HUES6 (cell line): ENCODE measurements at regions not wholly inside any gene's neighbourhood (a gene's known extent, or its start where the extent isn't known, plus 50 kb on each side); places are given as distances from the start of the nearest gene placed in this dataset.

ENCODE experiments used
- H3K27ac ChIP-seq: 2 replicates; pipeline ENCODE4 v1.7.0; 2013; ENCODE audit warnings: low read depth, mild to moderate bottlenecking, low read length, inconsistent platforms
- H3K27me3 ChIP-seq: 2 replicates; pipeline ENCODE4 v1.6.1; 2013; ENCODE audit warnings: low read length; ENCODE audit not compliant: control insufficient read depth, insufficient read depth
- H3K36me3 ChIP-seq: 2 replicates; pipeline ENCODE4 v1.6.1; 2013; ENCODE audit warnings: low read length; ENCODE audit not compliant: control insufficient read depth, insufficient read depth
- H3K4me1 ChIP-seq: 2 replicates; pipeline ENCODE4 v1.6.1; 2013; ENCODE audit warnings: low read length; ENCODE audit not compliant: control insufficient read depth, insufficient read depth
- H3K4me3 ChIP-seq: 2 replicates; pipeline ENCODE4 v1.5.1; 2013; ENCODE audit warnings: low read depth, low read length
- H3K9ac ChIP-seq: one replicate; pipeline ENCODE4 v1.6.1; 2013; ENCODE audit warnings: mild to moderate bottlenecking, low read length
- H3K9me3 ChIP-seq: 2 replicates; pipeline ENCODE4 v1.6.1; 2013; ENCODE audit warnings: low read depth, low read length; ENCODE audit not compliant: control insufficient read depth, insufficient read depth

DNA sequence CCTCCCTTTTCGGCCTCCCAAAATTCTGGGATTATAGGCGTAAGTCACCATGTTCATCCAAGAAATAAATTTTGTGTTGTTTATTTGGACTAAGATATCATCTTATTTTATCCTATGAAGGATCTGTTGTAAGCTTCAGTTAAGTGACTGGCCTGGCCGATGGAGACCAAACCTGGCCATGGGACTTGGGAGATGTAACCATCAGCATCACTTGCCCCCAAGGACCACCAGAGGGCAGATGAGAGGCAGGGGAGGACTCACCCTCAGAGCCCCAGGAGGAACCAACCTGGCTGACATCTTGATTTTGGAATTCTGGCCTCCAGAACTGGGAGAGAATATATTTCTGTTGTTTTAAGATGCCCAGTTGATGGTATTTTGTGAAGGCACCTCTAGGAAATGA, 266.7 kb downstream of the CDH26 start:
- Histone ChIP-seq H3K9me3 (no peaks in the 10 kb centered on the region), H3K9ac (no peak overlapping the region), H3K27me3 (0 out of 2 replicates have a peak, but pooled peaks cover 3% of the 10 kb centered on the region), H3K4me1 (no peaks in the 10 kb centered on the region; the same call in 1 of the 2 replicates), H3K27ac (no peak overlapping the region), H3K36me3 (no peaks in the 10 kb centered on the region), H3K4me3 (no peak overlapping the region)

DNA sequence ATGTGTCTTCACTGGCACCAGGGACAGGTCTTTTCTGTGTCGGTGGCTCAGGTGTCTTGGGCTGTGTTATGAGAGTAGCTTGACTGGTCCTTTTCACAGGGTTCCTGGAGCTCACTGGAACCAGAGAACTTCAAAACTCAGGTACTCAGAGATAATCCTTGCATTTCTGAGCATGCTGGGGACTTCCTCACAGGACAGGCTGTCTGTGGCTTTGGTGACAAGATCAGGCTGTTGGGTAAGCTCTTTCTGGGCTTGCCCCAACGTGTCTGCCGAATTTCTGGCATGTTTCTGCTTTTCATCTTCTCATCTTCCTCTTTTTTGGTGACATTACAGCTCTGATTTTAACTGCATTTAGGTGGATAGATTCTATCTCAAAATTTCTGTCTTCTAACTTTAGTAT, 270.0 kb downstream of the CDH26 start:
- Histone ChIP-seq H3K4me3 (no peak overlapping the region), H3K9ac (no peak overlapping the region), H3K27ac (no peak overlapping the region), H3K4me1 (no peaks in the 10 kb centered on the region; the same call in 1 of the 2 replicates), H3K36me3 (no peaks in the 10 kb centered on the region), H3K27me3 (no peaks in the 10 kb centered on the region), H3K9me3 (no peaks in the 10 kb centered on the region)

DNA sequence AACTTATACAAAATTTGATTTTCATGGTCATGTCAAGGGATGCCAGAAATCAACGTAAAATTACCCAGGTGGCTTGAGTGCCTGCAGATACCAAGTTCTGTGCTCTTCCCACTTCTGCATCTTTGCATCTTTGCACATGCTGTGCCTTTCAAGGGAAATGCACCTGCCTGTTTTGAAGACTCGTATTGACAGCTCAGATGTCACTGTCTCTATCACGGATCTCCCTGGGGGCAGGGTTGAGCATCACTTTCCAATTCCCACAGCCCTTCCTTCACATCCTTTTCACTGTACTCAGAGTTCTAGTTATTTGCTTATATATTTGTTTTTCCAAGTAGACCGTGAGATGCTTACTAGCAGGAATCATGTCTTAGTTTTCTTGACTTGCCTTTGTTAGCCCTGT, 274.2 kb downstream of the CDH26 start:
- no peaks in the 10 kb centered on the region for H3K9me3 ChIP-seq
- no peak overlapping the region for H3K4me3 ChIP-seq
- no peak overlapping the region for H3K9ac ChIP-seq
- no peaks in the 10 kb centered on the region; the same call in 1 of the 2 replicates for H3K4me1 ChIP-seq
- no peak overlapping the region for H3K27ac ChIP-seq
- no peaks in the 10 kb centered on the region for H3K36me3 ChIP-seq
- H3K27me3 ChIP-seq: no peaks in the 10 kb centered on the region

DNA sequence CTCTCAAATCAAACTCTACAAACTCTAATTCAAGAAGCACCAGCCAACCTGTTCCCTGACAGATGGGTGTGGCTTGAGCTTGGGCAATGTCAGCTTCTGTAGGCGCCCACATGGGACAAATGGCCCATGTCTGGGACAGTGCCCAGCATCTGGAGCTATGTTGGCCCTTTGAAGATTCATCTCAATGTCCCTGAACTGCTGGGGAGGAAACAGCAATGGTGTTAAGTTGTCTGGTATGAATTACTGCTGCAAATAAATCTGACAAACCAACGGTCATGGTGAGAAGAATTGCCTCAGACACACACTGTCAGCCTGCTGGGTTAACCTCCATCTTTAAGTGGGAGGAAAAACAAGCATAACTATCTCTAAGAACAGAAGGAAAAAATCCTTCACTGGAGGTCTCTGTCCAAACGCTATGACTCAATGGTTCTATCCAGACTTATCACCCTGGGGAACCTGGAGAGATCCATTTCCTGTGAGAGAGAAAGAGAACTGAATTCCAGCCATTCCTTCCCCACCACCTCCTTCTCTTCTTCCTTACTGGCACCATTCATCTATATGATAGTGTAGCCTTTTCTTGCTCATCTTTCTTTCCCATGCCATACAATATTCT, 274.9 kb downstream of the CDH26 start:
- H3K27me3 ChIP-seq: no peaks in the 10 kb centered on the region

DNA sequence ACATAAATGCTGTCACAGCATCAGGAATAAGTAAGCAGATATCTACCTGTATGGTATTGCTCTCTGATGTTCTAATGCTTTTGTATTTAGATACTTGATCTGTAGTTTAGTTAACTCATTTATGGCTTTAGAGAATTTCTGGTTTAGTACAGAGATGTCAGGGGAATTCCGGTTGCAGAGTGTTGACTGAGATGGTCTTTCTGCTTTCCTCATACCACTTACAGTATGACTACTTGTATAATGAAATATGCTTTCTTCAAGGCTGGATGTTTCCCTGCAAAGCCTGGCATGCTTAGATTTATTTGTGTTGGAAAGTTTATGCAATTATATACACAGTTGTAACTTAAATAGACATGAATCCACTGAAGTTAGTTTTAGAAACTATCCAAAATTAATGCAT, 278.4 kb downstream of the CDH26 start:
- no peaks in the 10 kb centered on the region for H3K9me3 ChIP-seq
- H3K27me3 ChIP-seq: peaks cover 10% of the 10 kb centered on the region; the same call in 1 of the 2 replicates
- no peak overlapping the region for H3K27ac ChIP-seq

More for the DNA sequence above, 274.9 kb downstream of the CDH26 start:
- no peak overlapping the region for H3K27ac ChIP-seq
- no peak overlapping the region for H3K4me3 ChIP-seq
- H3K4me1 ChIP-seq: no peaks in the 10 kb centered on the region; the same call in 1 of the 2 replicates
- H3K9ac ChIP-seq: no peak overlapping the region
- no peaks in the 10 kb centered on the region for H3K36me3 ChIP-seq
- no peaks in the 10 kb centered on the region for H3K9me3 ChIP-seq

DNA sequence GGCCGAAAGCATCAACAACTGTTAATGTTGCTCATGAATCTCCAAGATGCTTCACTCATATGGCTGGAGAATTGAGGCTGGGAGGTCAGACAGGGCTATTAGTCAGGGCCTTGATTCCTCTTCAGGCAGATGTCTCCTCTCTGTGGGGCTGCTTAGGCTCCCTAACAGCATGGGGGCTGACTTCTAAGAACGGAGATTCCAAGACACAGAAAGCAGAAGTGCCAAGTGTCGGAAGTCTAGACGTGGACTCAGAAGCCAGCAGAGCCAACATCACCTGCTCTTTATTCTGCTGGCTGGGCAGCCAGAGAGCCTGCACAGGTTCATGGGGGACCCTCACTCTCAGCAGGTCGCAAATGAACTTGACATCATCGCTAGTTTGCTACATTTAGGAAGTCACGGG, 279.8 kb downstream of the CDH26 start:
- Histone ChIP-seq H3K27ac (no peak overlapping the region), H3K27me3 (peaks cover 10% of the 10 kb centered on the region; the same call in 1 of the 2 replicates), H3K9me3 (no peaks in the 10 kb centered on the region), H3K36me3 (no peaks in the 10 kb centered on the region), H3K9ac (no peak overlapping the region), H3K4me3 (no peak overlapping the region), H3K4me1 (no peaks in the 10 kb centered on the region)

More for the DNA sequence above, 278.4 kb downstream of the CDH26 start:
- Histone ChIP-seq H3K36me3 (no peaks in the 10 kb centered on the region), H3K4me1 (no peaks in the 10 kb centered on the region), H3K9ac (no peak overlapping the region), H3K4me3 (no peak overlapping the region)

DNA sequence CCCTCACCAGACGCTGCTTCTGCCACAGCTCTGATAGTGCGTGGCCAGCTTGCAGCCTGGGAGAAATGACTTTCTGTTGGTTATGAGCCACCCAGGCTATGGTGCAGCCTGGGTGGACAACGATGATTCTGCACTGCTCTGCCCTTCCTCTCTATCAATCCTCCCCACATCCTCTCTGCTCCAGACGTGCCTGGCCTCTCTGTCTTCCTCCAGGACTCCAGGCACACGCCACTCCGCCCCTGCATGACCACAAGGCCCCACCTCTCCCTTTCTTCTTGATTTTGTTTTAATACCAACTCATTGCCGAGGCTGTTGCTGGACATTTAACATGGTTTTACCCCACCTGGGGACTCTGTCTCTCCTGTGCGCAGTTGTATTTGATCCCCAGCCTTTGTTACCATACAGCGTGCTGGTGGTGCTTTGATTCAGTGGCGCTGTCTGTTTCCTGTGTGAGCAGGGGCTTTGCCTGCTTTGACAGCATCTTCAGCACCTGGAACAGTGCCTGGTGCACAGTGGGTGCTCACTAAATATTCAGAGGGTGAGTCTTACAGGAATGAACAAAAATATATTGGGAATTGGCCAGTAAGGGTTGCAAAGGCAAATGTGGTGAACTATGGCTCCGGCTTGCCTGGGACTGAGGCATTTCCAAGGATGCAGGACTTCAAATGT, 280.9 kb downstream of the CDH26 start:
- Histone ChIP-seq H3K4me3 (no peak overlapping the region), H3K9ac (no peak overlapping the region), H3K27me3 (peaks cover 11% of the 10 kb centered on the region), H3K4me1 (no peaks in the 10 kb centered on the region), H3K27ac (no peak overlapping the region), H3K9me3 (no peaks in the 10 kb centered on the region), H3K36me3 (no peaks in the 10 kb centered on the region)

DNA sequence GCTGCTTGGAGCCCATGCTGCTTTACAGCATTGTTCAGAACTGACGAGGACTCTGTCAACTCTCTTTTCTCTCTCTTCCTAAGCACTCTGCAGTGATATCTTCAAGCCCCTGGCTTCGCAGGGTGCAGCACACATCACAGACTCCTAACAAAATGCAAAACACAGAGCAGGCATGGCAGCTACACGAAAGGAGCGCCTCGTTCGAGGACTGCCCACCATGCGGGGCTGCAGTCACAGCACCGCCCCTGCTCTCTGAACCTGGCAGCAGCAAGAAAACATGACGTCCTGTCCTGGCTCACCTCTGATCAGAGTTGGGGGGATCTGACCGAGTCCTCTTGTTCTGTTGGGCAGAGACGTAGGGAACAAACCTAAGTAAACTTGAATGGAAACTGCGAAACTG, 281.7 kb downstream of the CDH26 start:
- Histone ChIP-seq H3K4me3 (no peak overlapping the region), H3K9me3 (no peaks in the 10 kb centered on the region), H3K27ac (no peak overlapping the region), H3K27me3 (peaks cover 14% of the 10 kb centered on the region), H3K4me1 (no peaks in the 10 kb centered on the region), H3K36me3 (no peaks in the 10 kb centered on the region), H3K9ac (no peak overlapping the region)

DNA sequence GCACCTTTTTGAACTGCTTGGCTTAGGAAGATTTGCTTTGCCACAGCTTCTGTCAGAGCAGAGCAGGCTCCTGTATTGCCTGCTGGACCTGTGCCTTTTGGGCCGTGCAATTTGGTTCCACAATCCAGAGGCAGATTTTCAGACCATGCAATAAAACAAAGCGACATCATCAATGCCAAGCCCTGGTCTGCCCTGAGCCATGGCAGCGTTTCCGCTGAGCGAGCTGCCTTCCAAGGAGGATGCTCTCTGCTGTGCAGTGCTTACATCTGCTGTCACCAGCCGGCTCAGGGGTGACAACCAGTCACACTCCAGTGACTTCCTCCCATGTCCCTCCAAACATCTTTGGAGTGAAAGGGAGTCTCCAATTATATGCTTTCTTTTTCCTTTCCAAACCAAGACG, 282.2 kb downstream of the CDH26 start:
- Histone ChIP-seq H3K4me3 (no peak overlapping the region), H3K9ac (no peak overlapping the region), H3K27me3 (peaks cover 14% of the 10 kb centered on the region), H3K36me3 (no peaks in the 10 kb centered on the region), H3K4me1 (no peaks in the 10 kb centered on the region), H3K27ac (no peak overlapping the region), H3K9me3 (no peaks in the 10 kb centered on the region)

DNA sequence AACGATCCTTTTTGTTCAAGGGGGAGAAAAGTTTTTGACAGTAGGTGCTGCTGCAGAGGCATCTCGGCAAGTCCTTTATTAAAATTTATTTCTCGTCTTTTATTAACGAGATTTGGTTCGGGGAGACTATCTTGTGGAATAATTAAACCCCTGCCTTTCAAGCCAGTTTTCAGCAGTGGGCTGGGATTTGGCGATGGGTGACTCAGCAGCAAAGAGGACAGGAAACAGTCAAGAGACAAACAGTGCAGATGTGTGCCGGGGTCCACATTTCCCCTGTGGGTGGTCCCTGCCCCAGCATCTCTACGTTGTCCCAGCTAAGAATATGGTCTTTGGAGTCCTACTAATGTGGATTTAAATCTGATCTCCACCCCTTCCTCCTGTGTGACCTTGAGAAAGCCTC, 282.8 kb downstream of the CDH26 start:
- H3K9me3 ChIP-seq: no peaks in the 10 kb centered on the region
- H3K36me3 ChIP-seq: no peaks in the 10 kb centered on the region
- no peak overlapping the region for H3K27ac ChIP-seq
- no peak overlapping the region for H3K9ac ChIP-seq
- peaks cover 14% of the 10 kb centered on the region for H3K27me3 ChIP-seq
- no peak overlapping the region for H3K4me3 ChIP-seq
- H3K4me1 ChIP-seq: no peaks in the 10 kb centered on the region

DNA sequence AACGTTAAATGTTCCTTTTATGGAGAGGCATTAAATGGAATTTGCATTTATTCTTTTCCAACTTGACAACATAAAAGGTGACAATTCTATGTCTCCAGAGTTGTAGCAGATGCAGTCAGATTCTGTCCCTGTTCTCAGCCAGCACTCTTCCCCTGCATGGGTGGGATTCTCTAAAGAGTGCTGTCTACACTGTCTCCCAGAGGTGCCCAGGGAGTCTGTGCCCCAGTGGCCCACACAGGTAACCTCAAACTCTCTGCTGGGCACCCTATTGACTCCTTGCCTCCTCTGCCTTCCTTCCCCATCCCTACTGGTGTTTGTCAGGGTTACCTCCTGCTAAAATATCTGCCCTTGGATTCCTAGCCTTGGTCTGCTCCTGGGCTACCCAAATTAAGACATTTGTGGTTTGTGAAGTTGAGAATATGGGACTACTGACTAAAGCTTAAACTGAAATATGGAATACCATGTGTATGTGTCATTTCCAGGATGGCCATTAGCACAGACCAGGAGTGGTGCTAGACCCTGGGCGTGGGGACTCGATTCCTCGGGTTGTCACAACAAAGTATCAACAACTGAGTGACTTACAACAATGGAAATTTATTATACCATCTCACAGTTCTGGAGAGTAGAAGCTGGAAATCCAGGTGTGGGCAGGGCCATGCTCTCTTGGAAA, 284.7 kb downstream of the CDH26 start:
- no peaks in the 10 kb centered on the region for H3K9me3 ChIP-seq
- no peaks in the 10 kb centered on the region for H3K4me1 ChIP-seq
- H3K27me3 ChIP-seq: peaks cover 14% of the 10 kb centered on the region
- no peak overlapping the region for H3K4me3 ChIP-seq
- no peak overlapping the region for H3K27ac ChIP-seq
- H3K36me3 ChIP-seq: no peaks in the 10 kb centered on the region
- H3K9ac ChIP-seq: no peak overlapping the region
